ENCODE measurements at regions not wholly inside any gene's neighbourhood (a gene's known extent, or its start where the extent isn't known, plus 50 kb on each side); places are given as distances from the start of the nearest gene placed in this dataset.

DNA sequence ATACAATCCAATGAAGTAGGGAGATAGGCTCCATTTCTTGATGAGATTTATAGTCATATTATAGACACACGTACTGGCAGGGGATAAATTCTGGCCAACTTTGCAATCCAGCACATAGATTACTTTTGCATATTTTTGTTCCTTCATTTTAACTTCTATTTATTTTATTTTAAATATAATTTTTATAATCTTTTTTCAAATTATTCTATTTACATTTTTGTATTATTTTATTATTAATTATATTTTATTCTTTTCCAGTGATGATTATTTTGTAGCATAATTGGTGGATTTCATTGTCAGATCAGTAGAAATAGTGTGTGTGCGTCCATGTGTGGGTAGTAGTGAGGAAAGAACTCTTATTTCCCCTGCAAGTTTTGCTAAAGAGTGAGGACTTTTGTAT lies 980.1 kb upstream of the TYRP1 start:
- no peak for TF ChIP-seq GATA3 (IDR thresholded peaks at IDR 0.05; ENCODE audit: low read depth, low read length)
- TF ChIP-seq GATA2 (IDR thresholded peaks at IDR 0.05; ENCODE audit: low read depth, low read length): no peak

- no peak for TF ChIP-seq GATA2 (IDR thresholded peaks at IDR 0.05; ENCODE audit: low read depth, low read length)
- no peak for TF ChIP-seq GATA3 (IDR thresholded peaks at IDR 0.05; ENCODE audit: low read depth, low read length)
Measured at GRCh38 chr9:11722957-11723356, 970.2 kb upstream of the TYRP1 start.

DNA sequence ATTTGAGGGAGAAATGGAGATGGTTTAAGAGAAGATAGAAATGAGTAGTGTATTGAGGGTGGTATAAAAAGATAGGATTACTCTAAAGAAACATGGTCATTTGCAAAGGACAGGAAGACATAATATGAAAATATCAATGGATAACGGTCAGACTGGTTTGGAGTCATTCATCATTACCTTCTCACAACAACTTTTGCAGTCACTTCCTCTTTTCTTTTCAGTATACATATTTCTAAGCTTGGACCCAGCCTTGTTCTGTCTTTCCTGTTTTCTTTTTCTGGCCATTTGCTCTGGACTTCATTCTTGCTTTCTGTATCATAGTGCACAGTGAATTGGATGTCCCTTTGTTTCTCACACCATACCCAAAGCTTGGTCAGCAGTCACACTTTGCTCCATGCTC lies 966.5 kb upstream of the TYRP1 start:
- no peak for TF ChIP-seq GATA3 (IDR thresholded peaks at IDR 0.05; ENCODE audit: low read depth, low read length)
- no peak for TF ChIP-seq GATA2 (IDR thresholded peaks at IDR 0.05; ENCODE audit: low read depth, low read length)

DNA sequence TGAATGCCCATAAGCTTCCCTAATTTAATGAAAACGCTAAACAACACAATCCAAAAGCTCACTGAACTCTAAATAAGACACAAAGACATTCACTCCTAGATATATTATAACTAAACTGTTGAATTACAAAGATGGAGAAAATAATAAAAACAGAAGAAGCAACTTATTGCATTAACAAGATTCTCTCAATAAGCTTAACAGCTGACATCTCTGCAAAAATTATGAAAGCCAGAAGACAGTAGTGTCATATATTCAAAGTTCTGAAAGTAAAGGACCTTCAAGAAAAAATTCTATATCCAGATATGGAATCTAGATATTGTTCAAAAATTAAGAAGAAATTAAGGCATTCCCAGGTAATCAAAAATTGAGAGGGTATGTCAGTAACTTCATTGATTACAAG lies 957.8 kb upstream of the TYRP1 start:
- TF ChIP-seq GATA2 (IDR thresholded peaks at IDR 0.05; ENCODE audit: low read depth, low read length) (no peak), GATA3 (IDR thresholded peaks at IDR 0.05; ENCODE audit: low read depth, low read length) (no peak)

- TF ChIP-seq GATA3 (IDR thresholded peaks at IDR 0.05; ENCODE audit: low read depth, low read length): no peak
- no peak for TF ChIP-seq GATA2 (IDR thresholded peaks at IDR 0.05; ENCODE audit: low read depth, low read length)
Measured at GRCh38 chr9:11742471-11742870, 950.7 kb upstream of the TYRP1 start.

DNA sequence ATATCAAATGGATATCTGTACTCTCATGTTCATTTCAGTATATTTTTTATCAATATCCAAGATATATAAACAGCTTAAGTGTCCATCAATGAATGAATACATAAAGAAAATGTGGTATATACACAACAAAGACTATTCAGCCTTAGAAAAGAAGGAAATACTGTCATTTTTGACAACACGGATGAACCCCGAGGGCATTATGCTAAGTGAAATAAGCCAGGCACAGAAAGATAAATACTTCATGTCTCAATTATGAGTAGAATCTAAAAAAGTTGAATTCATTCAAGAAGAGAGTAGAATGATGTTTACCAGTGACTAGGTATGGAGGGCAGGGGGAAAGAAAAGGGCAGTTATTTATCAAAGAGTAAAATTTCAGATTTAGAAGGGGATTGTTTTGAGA lies 949.8 kb upstream of the TYRP1 start:
- TF ChIP-seq GATA2 (IDR thresholded peaks at IDR 0.05; ENCODE audit: low read depth, low read length) (no peak), GATA3 (IDR thresholded peaks at IDR 0.05; ENCODE audit: low read depth, low read length) (no peak)

- no peak for TF ChIP-seq GATA2 (IDR thresholded peaks at IDR 0.05; ENCODE audit: low read depth, low read length)
Measured at GRCh38 chr9:11749396-11749795, 943.8 kb upstream of the TYRP1 start.

DNA sequence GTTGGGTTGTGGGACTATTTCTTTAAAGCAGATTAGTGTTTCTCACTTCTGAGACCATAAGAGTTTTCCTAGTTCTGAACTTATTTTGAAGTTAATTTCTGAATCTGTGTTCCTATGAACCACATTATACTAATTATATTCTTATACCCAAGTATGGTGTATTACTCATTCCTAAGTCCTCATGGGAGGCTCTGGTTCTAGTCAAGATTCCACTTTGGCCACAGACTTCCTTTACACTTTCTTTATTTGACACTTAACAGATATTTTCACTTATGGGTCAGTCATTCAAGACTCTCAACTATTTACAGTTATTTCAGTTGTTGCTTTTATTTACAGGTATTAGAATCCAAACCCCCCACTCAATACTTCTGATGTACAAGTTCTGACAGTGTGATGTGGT lies 937.2 kb upstream of the TYRP1 start:
- no peak for TF ChIP-seq GATA3 (IDR thresholded peaks at IDR 0.05; ENCODE audit: low read depth, low read length)
- no peak for TF ChIP-seq GATA2 (IDR thresholded peaks at IDR 0.05; ENCODE audit: low read depth, low read length)

DNA sequence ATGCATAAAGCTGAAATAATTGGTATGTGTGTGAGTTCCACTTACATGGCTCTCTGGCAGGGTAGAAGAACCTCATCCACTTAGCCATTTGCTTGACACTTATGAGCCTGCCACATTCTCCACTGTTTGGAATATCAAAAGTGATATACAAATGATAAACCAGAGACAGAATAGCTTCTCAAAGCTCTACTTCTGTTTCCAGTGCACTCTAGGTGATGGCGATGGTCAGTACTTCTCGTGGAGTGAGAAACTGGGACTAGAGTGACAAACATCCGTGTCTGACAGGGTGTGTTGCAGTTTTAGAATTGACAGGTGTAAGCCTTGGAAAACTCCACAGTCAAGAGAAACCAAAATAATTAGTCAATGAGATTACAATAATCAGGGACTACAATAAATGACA lies 935.8 kb upstream of the TYRP1 start:
- TF ChIP-seq GATA3 (IDR thresholded peaks at IDR 0.05; ENCODE audit: low read depth, low read length) (no peak), GATA2 (IDR thresholded peaks at IDR 0.05; ENCODE audit: low read depth, low read length) (no peak)

GRCh38 chr9:11758016-11758415 lies 935.2 kb upstream of the TYRP1 start:
- no peak for TF ChIP-seq GATA2 (IDR thresholded peaks at IDR 0.05; ENCODE audit: low read depth, low read length)
- TF ChIP-seq GATA3 (IDR thresholded peaks at IDR 0.05; ENCODE audit: low read depth, low read length): no peak

DNA sequence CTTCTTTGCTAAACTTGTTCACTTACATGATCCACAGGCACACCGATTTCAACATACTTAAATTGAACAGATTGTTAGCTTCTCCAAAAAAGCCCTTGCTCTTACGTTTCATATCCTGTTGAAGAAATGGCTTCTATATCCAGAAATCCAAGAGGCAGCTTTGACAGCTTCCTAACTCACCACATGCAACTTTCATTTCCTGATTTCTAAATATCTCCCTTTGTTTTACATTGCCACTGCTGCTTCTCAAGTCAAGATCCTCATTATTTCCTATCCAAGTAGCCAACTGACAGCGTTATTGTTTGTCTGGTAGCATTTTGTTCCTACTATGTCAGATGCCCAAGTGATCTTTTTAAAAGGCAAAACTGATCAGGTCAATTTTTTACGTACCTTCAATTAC lies 913.2 kb upstream of the TYRP1 start:
- no peak for TF ChIP-seq GATA3 (IDR thresholded peaks at IDR 0.05; ENCODE audit: low read depth, low read length)
- no peak for TF ChIP-seq GATA2 (IDR thresholded peaks at IDR 0.05; ENCODE audit: low read depth, low read length)

- no peak for TF ChIP-seq GATA2 (IDR thresholded peaks at IDR 0.05; ENCODE audit: low read depth, low read length)
- no peak for TF ChIP-seq GATA3 (IDR thresholded peaks at IDR 0.05; ENCODE audit: low read depth, low read length)
Measured at GRCh38 chr9:11792870-11793269, 900.3 kb upstream of the TYRP1 start.

GRCh38 chr9:11794984-11795383 lies 898.2 kb upstream of the TYRP1 start:
- no peak for TF ChIP-seq GATA2 (IDR thresholded peaks at IDR 0.05; ENCODE audit: low read depth, low read length)
- TF ChIP-seq GATA3 (IDR thresholded peaks at IDR 0.05; ENCODE audit: low read depth, low read length): no peak

GRCh38 chr9:11805969-11806368 lies 887.2 kb upstream of the TYRP1 start:
- TF ChIP-seq GATA2 (IDR thresholded peaks at IDR 0.05; ENCODE audit: low read depth, low read length): no peak
- TF ChIP-seq GATA3 (IDR thresholded peaks at IDR 0.05; ENCODE audit: low read depth, low read length): no peak

GRCh38 chr9:11821306-11821975 lies 871.7 kb upstream of the TYRP1 start:
- TF ChIP-seq GATA3 (IDR thresholded peaks at IDR 0.05; ENCODE audit: low read depth, low read length) (no peak), GATA2 (IDR thresholded peaks at IDR 0.05; ENCODE audit: low read depth, low read length) (no peak)

DNA sequence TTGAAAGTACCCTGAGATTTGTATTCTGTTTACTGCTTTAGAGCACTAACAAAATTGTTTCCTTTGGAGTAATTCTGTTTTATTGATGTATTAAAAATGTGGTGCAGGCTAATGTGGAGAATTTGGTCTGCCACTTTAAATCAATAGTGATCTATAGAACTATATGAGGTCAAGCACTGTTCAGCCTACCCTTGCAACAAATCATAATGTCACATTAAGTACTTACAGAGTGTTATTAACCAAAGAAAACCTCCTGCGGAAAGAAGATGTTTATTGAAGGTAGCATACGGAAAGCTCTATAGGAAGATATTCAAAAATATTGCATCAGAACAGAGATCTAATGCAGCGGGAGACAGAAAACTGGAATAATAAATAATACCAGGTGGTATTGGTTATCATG lies 865.0 kb upstream of the TYRP1 start:
- TF ChIP-seq GATA2 (IDR thresholded peaks at IDR 0.05; ENCODE audit: low read depth, low read length) (no peak), GATA3 (IDR thresholded peaks at IDR 0.05; ENCODE audit: low read depth, low read length) (no peak)
